ENCODE measurements at regions not wholly inside any gene's neighbourhood (a gene's known extent, or its start where the extent isn't known, plus 50 kb on each side); places are given as distances from the start of the nearest gene placed in this dataset.
A peak's percentile ranks its signal among the peaks of the same experiment; 100 is the strongest.

DNA sequence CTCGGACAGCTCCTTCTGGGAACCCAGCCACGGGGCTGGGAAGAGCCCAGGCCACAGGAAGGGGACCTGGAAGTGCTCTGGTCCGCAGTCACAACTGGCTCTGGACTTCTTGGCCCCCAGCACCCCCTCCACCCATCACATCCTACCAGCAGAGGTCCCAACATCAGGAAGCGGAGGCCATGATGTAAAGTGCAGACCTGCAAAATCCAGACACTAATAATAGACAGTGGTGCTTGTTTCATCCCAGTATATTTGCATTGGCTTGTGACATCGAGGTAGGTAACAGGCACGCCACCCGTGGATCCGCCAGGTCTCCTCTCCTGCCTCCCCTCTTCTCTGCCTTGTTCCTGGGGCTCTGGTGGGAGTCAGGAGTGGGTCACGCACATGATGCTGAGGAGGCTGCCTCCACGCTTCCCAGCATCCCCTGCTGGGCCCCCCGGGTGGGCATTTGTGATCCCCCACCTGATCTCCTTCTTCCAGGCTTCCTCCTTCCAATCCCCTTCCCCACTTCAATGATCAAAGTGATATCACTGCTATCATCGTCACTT, 1454.0 kb downstream of the BRD1 start:
- intact Hi-C loops (cut with DNase I; ENCODE audit: low total_unique reads) = no loop called here
- WGBS, 5 donors = 75 to 83% (median 81%) methylated on average over 12 of the region's 12 CpGs
- no peak overlapping the region for H3K4me3 ChIP-seq
- peak; percentile 32 for DNase-seq
- no peaks in the 10 kb centered on the region for H3K9me3 ChIP-seq
- no peaks in the 10 kb centered on the region for H3K36me3 ChIP-seq
- TF ChIP-seq CTCF (IDR thresholded peaks at IDR 0.05 in 8 of 11, conservative IDR thresholded peaks at IDR 0.05 in 3 of 11) (no peak), POLR2A (IDR thresholded peaks at IDR 0.05) (no peak), POLR2AphosphoS5 (IDR thresholded peaks at IDR 0.05) (no peak)
- no peak overlapping the region for H3K27ac ChIP-seq
- peaks cover 0 to 15% (median 5%) of the 10 kb centered on the region in 6 donors for H3K4me1 ChIP-seq
- H3K27me3 ChIP-seq (replicated peaks in 1 of 7) = peaks cover 0 to 84% (median 9%) of the 10 kb centered on the region in 7 donors

DNA sequence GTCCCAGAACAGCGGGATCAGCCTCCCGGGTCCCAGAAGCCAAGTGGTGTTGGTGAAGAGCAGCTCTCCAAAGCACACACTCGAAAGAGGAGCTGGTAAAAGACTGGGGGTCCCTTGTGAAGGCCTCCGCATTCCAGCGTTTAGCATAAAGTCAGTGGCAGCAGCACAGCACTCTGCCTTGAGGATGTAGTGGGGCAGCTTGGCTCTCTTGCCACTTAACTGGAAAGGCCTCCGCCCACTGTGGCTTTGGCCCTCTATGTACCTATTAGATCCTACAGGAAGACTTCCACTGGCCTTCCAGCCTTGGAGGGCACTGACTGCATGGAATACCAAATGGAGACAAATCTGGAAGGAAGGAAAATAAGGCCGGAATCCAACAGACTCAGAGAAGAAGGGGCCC, 1455.3 kb downstream of the BRD1 start:
- Histone ChIP-seq H3K27me3 (replicated peaks in 1 of 7) (peaks cover 0 to 77% (median 6%) of the 10 kb centered on the region in 7 donors), H3K36me3 (no peaks in the 10 kb centered on the region), H3K4me3 (no peak overlapping the region), H3K4me1 (peaks cover 0 to 15% (median 5%) of the 10 kb centered on the region in 6 donors), H3K9me3 (no peaks in the 10 kb centered on the region), H3K27ac (no peak overlapping the region)
- 80 to 87% (median 84%) methylated on average over 7 of the region's 7 CpGs for WGBS, 5 donors
- intact Hi-C loops (cut with DNase I; ENCODE audit: low total_unique reads) = no loop called here
- peak; percentile 51 for DNase-seq
- TF ChIP-seq CTCF (IDR thresholded peaks at IDR 0.05 in 8 of 11, conservative IDR thresholded peaks at IDR 0.05 in 3 of 11) (no peak), POLR2AphosphoS5 (IDR thresholded peaks at IDR 0.05) (no peak), POLR2A (IDR thresholded peaks at IDR 0.05) (no peak)

DNA sequence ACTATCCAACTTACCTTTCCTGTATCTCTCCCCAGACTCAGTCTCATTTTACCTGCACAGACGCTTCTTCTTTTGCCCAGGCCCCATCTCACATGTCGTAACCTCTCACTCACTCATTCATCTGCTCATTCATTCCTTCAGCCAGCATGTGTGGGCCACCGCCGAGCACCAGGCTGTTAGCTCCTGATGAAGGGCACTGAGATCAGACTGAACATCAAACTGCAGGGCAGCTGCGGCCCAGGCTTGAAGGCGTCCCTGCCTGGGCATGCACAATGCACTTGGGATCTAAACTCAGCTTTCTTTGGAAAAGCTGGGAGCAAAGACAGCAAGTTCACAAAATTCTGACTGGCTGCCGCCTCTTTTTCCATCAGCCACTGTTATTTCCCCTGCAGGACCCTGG, 1456.3 kb downstream of the BRD1 start:
- peak; percentile 28 for DNase-seq

More for the DNA sequence above, 1456.3 kb downstream of the BRD1 start:
- Histone ChIP-seq H3K9me3 (no peaks in the 10 kb centered on the region), H3K4me3 (no peak overlapping the region), H3K27me3 (replicated peaks in 1 of 7) (peaks cover 0 to 67% (median 0%) of the 10 kb centered on the region in 7 donors), H3K4me1 (peaks cover 0 to 15% (median 5%) of the 10 kb centered on the region in 6 donors), H3K27ac (no peak overlapping the region), H3K36me3 (no peaks in the 10 kb centered on the region)
- TF ChIP-seq CTCF (IDR thresholded peaks at IDR 0.05 in 8 of 11, conservative IDR thresholded peaks at IDR 0.05 in 3 of 11) (no peak), POLR2AphosphoS5 (IDR thresholded peaks at IDR 0.05) (no peak), POLR2A (IDR thresholded peaks at IDR 0.05) (no peak)
- intact Hi-C loops (cut with DNase I; ENCODE audit: low total_unique reads) = no loop called here
- WGBS, 5 donors = 62 to 88% (median 76%) methylated on average over 7 of the region's 7 CpGs

Data from spleen (tissue), 11 donors.